Liver (tissue), 8 donors: ENCODE measurements at regions not wholly inside any gene's neighbourhood (a gene's known extent, or its start where the extent isn't known, plus 50 kb on each side); places are given as distances from the start of the nearest gene placed in this dataset.

ENCODE experiments used
- DNase-seq: peaks from one replicate; pipeline ENCODE4 v3.0.0-alpha.2; 2017; ENCODE audit warnings: low spot score
- H3K27ac ChIP-seq, 2 donors: one replicate each; pipeline ENCODE4 v1.7.0; 2013; ENCODE audit warnings: inconsistent platforms in 2 of 2, low read length in 2 of 2, control low read depth in 1 of 2, low read depth in 1 of 2, mild to moderate bottlenecking in 1 of 2
- H3K27me3 ChIP-seq, 4 donors: one replicate each; pipeline versions ENCODE4 v1.6.1 to v1.7.0; 2013; ENCODE audit warnings: low read length in 3 of 4, inconsistent platforms in 1 of 4, mild to moderate bottlenecking in 1 of 4, moderate library complexity in 1 of 4; ENCODE audit not compliant: control insufficient read depth in 4 of 4, insufficient read depth in 4 of 4
- H3K36me3 ChIP-seq, 4 donors: one replicate each; pipeline versions ENCODE4 v1.6.1 to v1.7.0; 2013; ENCODE audit warnings: low read length in 3 of 4, mild to moderate bottlenecking in 3 of 4, low read depth in 1 of 4, moderate library complexity in 1 of 4; ENCODE audit not compliant: control insufficient read depth in 4 of 4, insufficient read depth in 3 of 4
- H3K4me1 ChIP-seq, 4 donors: one replicate each; pipeline versions ENCODE4 v1.6.1 to v1.7.0; 2013; ENCODE audit warnings: low read length in 3 of 4, mild to moderate bottlenecking in 3 of 4, moderate library complexity in 1 of 4; ENCODE audit not compliant: control insufficient read depth in 4 of 4, insufficient read depth in 4 of 4
- H3K4me3 ChIP-seq, 3 donors: one replicate each; pipeline versions ENCODE4 v1.6.1 to v1.7.0; 2013; ENCODE audit warnings: low read length in 3 of 3, control low read depth in 1 of 3, low read depth in 1 of 3, mild to moderate bottlenecking in 1 of 3
- H3K9ac ChIP-seq, 2 donors: one replicate each; pipeline ENCODE4 v1.7.0; 2013; ENCODE audit warnings: low read length in 2 of 2, mild to moderate bottlenecking in 2 of 2, moderate library complexity in 2 of 2, control low read depth in 1 of 2, low read depth in 1 of 2
- H3K9me3 ChIP-seq, 4 donors: one replicate each; pipeline versions ENCODE4 v1.6.1 to v1.7.0; 2013; ENCODE audit warnings: low read length in 3 of 4; ENCODE audit not compliant: control insufficient read depth in 4 of 4
- EGR1 ChIP-seq, 2 donors: IDR thresholded peaks; 2 replicates each; pipeline ENCODE4 v1.6.1; 2016 to 2018; ENCODE audit warnings: antibody characterized with exemption in 2 of 2, low read depth in 2 of 2
- FOXA1 ChIP-seq: IDR thresholded peaks from 2 replicates; pipeline ENCODE4 v1.6.1; 2016; ENCODE audit warnings: antibody characterized with exemption
- FOXA2 ChIP-seq: IDR thresholded peaks from 2 replicates; pipeline ENCODE4 v1.6.1; 2016; ENCODE audit warnings: antibody characterized with exemption
- GABPA ChIP-seq, 2 donors: IDR thresholded peaks in 1 of 2; conservative IDR thresholded peaks in 1 of 2; 2 replicates each; pipeline ENCODE4 v1.6.1; 2016; ENCODE audit warnings: antibody characterized with exemption in 2 of 2, mild to moderate bottlenecking in 1 of 2, moderate library complexity in 1 of 2
- HNF4A ChIP-seq, 2 donors: conservative IDR thresholded peaks; 2 replicates each; pipeline ENCODE4 v1.6.1; 2016; ENCODE audit warnings: antibody characterized with exemption in 2 of 2, mild to moderate bottlenecking in 2 of 2
- HNF4G ChIP-seq: IDR thresholded peaks from 2 replicates; pipeline ENCODE4 v1.6.1; 2016; ENCODE audit warnings: antibody characterized with exemption
- JUND ChIP-seq, 2 donors: IDR thresholded peaks; 2 replicates each; pipeline ENCODE4 v1.6.1; 2016; ENCODE audit warnings: antibody characterized with exemption in 2 of 2
- MAX ChIP-seq: IDR thresholded peaks from 2 replicates; pipeline ENCODE4 v1.6.1; 2016; ENCODE audit warnings: antibody characterized with exemption
- NR2F2 ChIP-seq: IDR thresholded peaks from 2 replicates; pipeline ENCODE4 v1.6.1; 2016; ENCODE audit warnings: antibody characterized with exemption
- RAD21 ChIP-seq, 2 donors: IDR thresholded peaks; 2 replicates each; pipeline ENCODE4 v1.6.1; 2016; ENCODE audit warnings: antibody characterized with exemption in 2 of 2, mild to moderate bottlenecking in 2 of 2
- REST ChIP-seq: IDR thresholded peaks from 2 replicates; pipeline ENCODE4 v1.6.1; 2016; ENCODE audit warnings: antibody characterized with exemption, mild to moderate bottlenecking
- RXRA ChIP-seq, 2 donors: IDR thresholded peaks; 2 replicates each; pipeline ENCODE4 v1.6.1; 2017 to 2018; ENCODE audit warnings: antibody characterized with exemption in 2 of 2, mild to moderate bottlenecking in 1 of 2
- SP1 ChIP-seq: IDR thresholded peaks from 2 replicates; pipeline ENCODE4 v1.6.1; 2018; ENCODE audit warnings: antibody characterized with exemption, mild to moderate bottlenecking
- TAF1 ChIP-seq: conservative IDR thresholded peaks from 2 replicates; pipeline ENCODE4 v1.6.1; 2016; ENCODE audit warnings: antibody characterized with exemption, mild to moderate bottlenecking
- YY1 ChIP-seq: IDR thresholded peaks from 2 replicates; pipeline ENCODE4 v1.6.1; 2016; ENCODE audit warnings: antibody characterized with exemption, mild to moderate bottlenecking
- WGBS: extraction: QIAGEN DNeasy Blood & Tissue Kit; methylation state at CpG from one replicate; pipeline ENCODE4 v1.1.7; 2013; 5-methylcytosine and 5-hydroxymethylcytosine counted together
- TF ChIP-seq, protein P1 (sequence below): IDR thresholded peaks from 2 replicates; pipeline ENCODE4 v1.6.1; 2016; ENCODE audit warnings: antibody characterized with exemption
- TF ChIP-seq, protein P2 (sequence below): IDR thresholded peaks from 2 replicates; pipeline ENCODE4 v1.6.1; 2016; ENCODE audit warnings: antibody characterized with exemption
- TF ChIP-seq, protein P3 (sequence below): fragments of 150-350 bp; IDR thresholded peaks from 2 replicates; pipeline ENCODE4 v1.5.1; 2017; ENCODE audit warnings: improper control_type of control experiment, low read depth, low read length; ENCODE audit not compliant: missing input control
- donor health status: healthy.
- donor health status: healthy.
- donor health status: healthy.
- donor health status: healthy.
- donor health status: healthy.

DNA sequence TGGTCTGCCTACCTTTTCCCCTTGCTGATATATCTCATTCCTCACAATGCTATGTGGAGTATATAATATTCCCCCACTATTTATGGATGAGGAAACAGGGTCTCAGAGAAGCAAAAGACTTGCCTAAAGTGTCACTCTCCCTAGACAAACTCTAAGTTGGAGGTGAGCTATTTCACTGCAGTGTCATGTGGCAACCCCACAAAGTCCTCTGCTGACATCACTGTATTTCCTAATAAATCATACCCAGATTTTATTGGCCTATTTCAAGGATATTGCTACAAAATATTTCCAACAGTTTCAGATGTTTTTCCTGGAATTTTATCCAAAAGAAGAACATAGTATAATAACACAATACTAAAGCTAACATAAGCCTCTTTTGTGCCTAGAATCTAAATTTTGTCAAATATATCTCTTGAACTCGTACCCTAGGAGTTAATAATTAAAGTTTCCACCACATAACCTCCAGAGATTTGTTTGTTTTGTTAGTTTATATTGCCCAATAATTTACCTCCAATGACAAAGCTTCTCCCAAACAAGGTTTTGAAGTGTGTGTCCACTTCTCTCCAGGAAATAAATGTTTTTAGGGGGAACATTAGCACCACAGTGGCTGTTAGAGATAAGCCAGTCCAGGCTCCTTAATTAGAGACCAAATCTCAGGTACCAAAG lies 215.1 kb downstream of the ASCL1 start:
- Histone ChIP-seq H3K4me1 (peaks cover 5 to 36% (median 26%) of the 10 kb centered on the region in 4 donors), H3K36me3 (no peaks in the 10 kb centered on the region), H3K27ac (peak overlapping the region; percentile 79 to 82), H3K4me3 (no peak overlapping the region), H3K9me3 (no peaks in the 10 kb centered on the region), H3K9ac (no peak overlapping the region), H3K27me3 (no peaks in the 10 kb centered on the region)
- TF ChIP-seq RXRA (IDR thresholded peaks at IDR 0.05) = peak; percentile 72 to 84
- TF ChIP-seq EGR1 (IDR thresholded peaks at IDR 0.05; ENCODE audit: low read depth in 2 of 2) = peak in 1 of 2 donors; percentile 46
- no peak for TF ChIP-seq FOXA1
- peak; percentile 69 to 90 for TF ChIP-seq JUND (IDR thresholded peaks at IDR 0.05)
- peak; percentile 28 for TF ChIP-seq FOXA2
- TF ChIP-seq, protein P1, sequence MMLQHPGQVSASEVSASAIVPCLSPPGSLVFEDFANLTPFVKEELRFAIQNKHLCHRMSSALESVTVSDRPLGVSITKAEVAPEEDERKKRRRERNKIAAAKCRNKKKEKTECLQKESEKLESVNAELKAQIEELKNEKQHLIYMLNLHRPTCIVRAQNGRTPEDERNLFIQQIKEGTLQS = peak; percentile 67
- TF ChIP-seq NR2F2 = peak; percentile 25
- peak; percentile 71 for TF ChIP-seq REST
- peak; percentile 70 to 77 for TF ChIP-seq HNF4A (conservative IDR thresholded peaks at IDR 0.05)
- TF ChIP-seq TAF1 = no peak
- TF ChIP-seq RAD21 (IDR thresholded peaks at IDR 0.05) = peak; percentile 53 to 57
- TF ChIP-seq, protein P2, sequence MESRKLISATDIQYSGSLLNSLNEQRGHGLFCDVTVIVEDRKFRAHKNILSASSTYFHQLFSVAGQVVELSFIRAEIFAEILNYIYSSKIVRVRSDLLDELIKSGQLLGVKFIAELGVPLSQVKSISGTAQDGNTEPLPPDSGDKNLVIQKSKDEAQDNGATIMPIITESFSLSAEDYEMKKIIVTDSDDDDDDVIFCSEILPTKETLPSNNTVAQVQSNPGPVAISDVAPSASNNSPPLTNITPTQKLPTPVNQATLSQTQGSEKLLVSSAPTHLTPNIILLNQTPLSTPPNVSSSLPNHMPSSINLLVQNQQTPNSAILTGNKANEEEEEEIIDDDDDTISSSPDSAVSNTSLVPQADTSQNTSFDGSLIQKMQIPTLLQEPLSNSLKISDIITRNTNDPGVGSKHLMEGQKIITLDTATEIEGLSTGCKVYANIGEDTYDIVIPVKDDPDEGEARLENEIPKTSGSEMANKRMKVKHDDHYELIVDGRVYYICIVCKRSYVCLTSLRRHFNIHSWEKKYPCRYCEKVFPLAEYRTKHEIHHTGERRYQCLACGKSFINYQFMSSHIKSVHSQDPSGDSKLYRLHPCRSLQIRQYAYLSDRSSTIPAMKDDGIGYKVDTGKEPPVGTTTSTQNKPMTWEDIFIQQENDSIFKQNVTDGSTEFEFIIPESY = peak; percentile 62
- no peak for TF ChIP-seq HNF4G
- peak; percentile 55 for TF ChIP-seq YY1
- TF ChIP-seq MAX = no peak
- peak; percentile 18 to 38 for TF ChIP-seq GABPA (IDR thresholded peaks at IDR 0.05 in 1 of 2, conservative IDR thresholded peaks at IDR 0.05 in 1 of 2)
- TF ChIP-seq SP1 = peak; percentile 83
- TF ChIP-seq, protein P3, sequence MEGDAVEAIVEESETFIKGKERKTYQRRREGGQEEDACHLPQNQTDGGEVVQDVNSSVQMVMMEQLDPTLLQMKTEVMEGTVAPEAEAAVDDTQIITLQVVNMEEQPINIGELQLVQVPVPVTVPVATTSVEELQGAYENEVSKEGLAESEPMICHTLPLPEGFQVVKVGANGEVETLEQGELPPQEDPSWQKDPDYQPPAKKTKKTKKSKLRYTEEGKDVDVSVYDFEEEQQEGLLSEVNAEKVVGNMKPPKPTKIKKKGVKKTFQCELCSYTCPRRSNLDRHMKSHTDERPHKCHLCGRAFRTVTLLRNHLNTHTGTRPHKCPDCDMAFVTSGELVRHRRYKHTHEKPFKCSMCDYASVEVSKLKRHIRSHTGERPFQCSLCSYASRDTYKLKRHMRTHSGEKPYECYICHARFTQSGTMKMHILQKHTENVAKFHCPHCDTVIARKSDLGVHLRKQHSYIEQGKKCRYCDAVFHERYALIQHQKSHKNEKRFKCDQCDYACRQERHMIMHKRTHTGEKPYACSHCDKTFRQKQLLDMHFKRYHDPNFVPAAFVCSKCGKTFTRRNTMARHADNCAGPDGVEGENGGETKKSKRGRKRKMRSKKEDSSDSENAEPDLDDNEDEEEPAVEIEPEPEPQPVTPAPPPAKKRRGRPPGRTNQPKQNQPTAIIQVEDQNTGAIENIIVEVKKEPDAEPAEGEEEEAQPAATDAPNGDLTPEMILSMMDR = no peak
- 7% methylated on average over 1 of the region's 1 CpG for WGBS
- DNase-seq = no peak
